NCI-H82 treated with DMSO at 0.1 percent for 48 hours (cell line): ENCODE measurements at regions not wholly inside any gene's neighbourhood (a gene's known extent, or its start where the extent isn't known, plus 50 kb on each side); places are given as distances from the start of the nearest gene placed in this dataset.
A peak's percentile ranks its signal among the peaks of the same experiment; 100 is the strongest.
"Not testable (repeated sequence)": the region's sequence is repeated elsewhere in the genome, so short reads cannot be mapped to it uniquely, and the experiment has no call there.

Experiments used
- DNase-seq: peaks from one replicate; lab custom pipeline; 2025; ENCODE audit not compliant: unreplicated experiment; lab: John Stamatoyannopoulos, UW

- DNase-seq, result not testable (repeated sequence)
Observed at GRCh38 chr10:6830981-6831380, 250.9 kb upstream of the PRKCQ start.

GRCh38 chr10:6824793-6825192 is 244.7 kb upstream of the PRKCQ start:
- DNase-seq, result not testable (repeated sequence)

GRCh38 chr10:6823770-6824169 is 243.7 kb upstream of the PRKCQ start:
- no peak for DNase-seq

GRCh38 chr10:6819301-6819700 is 239.2 kb upstream of the PRKCQ start:
- DNase-seq, result no peak

- DNase-seq, result no peak
Observed at GRCh38 chr10:6817770-6818169, 237.7 kb upstream of the PRKCQ start.

- no peak for DNase-seq
Observed at GRCh38 chr10:6815346-6815745, 235.3 kb upstream of the PRKCQ start.

- no peak for DNase-seq
Observed at GRCh38 chr10:6813856-6814255, 233.8 kb upstream of the PRKCQ start.

- DNase-seq, result no peak
Observed at GRCh38 chr10:6813306-6813705, 233.2 kb upstream of the PRKCQ start.

GRCh38 chr10:6811153-6811552 is 231.1 kb upstream of the PRKCQ start:
- no peak for DNase-seq

- no peak for DNase-seq
Observed at GRCh38 chr10:6803427-6803783, 223.3 kb upstream of the PRKCQ start.

- no peak for DNase-seq
Observed at GRCh38 chr10:6802759-6803426, 222.8 kb upstream of the PRKCQ start.

- no peak for DNase-seq
Observed at GRCh38 chr10:6796231-6796630, 216.2 kb upstream of the PRKCQ start.

- DNase-seq, result no peak
Observed at GRCh38 chr10:6795541-6795940, 215.5 kb upstream of the PRKCQ start.

GRCh38 chr10:6794841-6795240 is 214.8 kb upstream of the PRKCQ start:
- not testable (repeated sequence) for DNase-seq

- DNase-seq, result no peak
Observed at GRCh38 chr10:6794441-6794840, 214.4 kb upstream of the PRKCQ start.

- no peak for DNase-seq
Observed at GRCh38 chr10:6788731-6789130, 208.7 kb upstream of the PRKCQ start.

GRCh38 chr10:6788231-6788630 is 208.2 kb upstream of the PRKCQ start:
- DNase-seq, result no peak

GRCh38 chr10:6787718-6788117 is 207.6 kb upstream of the PRKCQ start:
- DNase-seq, result no peak

- DNase-seq, result no peak
Observed at GRCh38 chr10:6787091-6787490, 207.0 kb upstream of the PRKCQ start.

GRCh38 chr10:6786579-6787031 is 206.5 kb upstream of the PRKCQ start:
- peak; percentile 3 for DNase-seq

- DNase-seq, result not testable (repeated sequence)
Observed at GRCh38 chr10:6784429-6784828, 204.4 kb upstream of the PRKCQ start.

- no peak for DNase-seq
Observed at GRCh38 chr10:6783471-6783870, 203.4 kb upstream of the PRKCQ start.

GRCh38 chr10:6782378-6782777 is 202.3 kb upstream of the PRKCQ start:
- DNase-seq, result no peak
